ENCODE measurements at regions not wholly inside any gene's neighbourhood (a gene's known extent, or its start where the extent isn't known, plus 50 kb on each side); places are given as distances from the start of the nearest gene placed in this dataset.
A peak's percentile ranks its signal among the peaks of the same experiment; 100 is the strongest.
"Not testable (repeated sequence)": the region's sequence is repeated elsewhere in the genome, so short reads cannot be mapped to it uniquely, and the experiment has no call there.

DNA sequence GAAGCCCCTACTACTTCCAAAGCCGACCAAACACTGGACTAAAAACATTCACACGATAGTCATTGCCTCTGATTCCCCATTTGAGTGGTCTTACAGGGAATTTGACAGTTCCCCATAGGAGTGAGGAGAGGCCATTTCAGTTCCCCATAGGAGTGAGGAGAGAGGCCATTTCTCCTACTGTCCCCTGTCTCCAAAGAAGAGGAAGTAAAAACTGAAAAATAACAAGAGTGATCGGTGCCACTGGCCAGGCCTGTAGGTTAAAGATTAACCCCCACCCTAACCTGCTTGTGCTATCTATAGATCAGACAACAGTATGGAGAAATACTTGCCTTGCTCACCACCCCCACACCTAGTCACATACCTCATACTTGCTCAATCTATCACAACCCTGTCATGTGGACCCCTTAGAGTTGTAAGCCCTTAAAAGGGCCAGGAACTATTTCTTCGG, 204.0 kb upstream of the MOCS1 start (continued):
- TF ChIP-seq, protein P1, sequence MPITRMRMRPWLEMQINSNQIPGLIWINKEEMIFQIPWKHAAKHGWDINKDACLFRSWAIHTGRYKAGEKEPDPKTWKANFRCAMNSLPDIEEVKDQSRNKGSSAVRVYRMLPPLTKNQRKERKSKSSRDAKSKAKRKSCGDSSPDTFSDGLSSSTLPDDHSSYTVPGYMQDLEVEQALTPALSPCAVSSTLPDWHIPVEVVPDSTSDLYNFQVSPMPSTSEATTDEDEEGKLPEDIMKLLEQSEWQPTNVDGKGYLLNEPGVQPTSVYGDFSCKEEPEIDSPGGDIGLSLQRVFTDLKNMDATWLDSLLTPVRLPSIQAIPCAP (CRISPR knock-in tag; IDR thresholded peaks at IDR 0.05; ENCODE audit: low read depth), result no peak
- no peak for TF ChIP-seq ZC3H4 (CRISPR knock-in tag; IDR thresholded peaks at IDR 0.05; ENCODE audit: borderline replicate concordance)
- TF ChIP-seq ATF3 (CRISPR knock-in tag; IDR thresholded peaks at IDR 0.05), result no peak
- peak; percentile 65; the same call in 1 of the 2 replicates for TF ChIP-seq ZNF441 (CRISPR knock-in tag; IDR thresholded peaks at IDR 0.05; ENCODE audit: borderline replicate concordance)
- TF ChIP-seq, protein P2, sequence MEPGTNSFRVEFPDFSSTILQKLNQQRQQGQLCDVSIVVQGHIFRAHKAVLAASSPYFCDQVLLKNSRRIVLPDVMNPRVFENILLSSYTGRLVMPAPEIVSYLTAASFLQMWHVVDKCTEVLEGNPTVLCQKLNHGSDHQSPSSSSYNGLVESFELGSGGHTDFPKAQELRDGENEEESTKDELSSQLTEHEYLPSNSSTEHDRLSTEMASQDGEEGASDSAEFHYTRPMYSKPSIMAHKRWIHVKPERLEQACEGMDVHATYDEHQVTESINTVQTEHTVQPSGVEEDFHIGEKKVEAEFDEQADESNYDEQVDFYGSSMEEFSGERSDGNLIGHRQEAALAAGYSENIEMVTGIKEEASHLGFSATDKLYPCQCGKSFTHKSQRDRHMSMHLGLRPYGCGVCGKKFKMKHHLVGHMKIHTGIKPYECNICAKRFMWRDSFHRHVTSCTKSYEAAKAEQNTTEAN (CRISPR knock-in tag; conservative IDR thresholded peaks at IDR 0.05), result peak; percentile 80

GRCh38 chr6:40135491-40136072, 201.3 kb upstream of the MOCS1 start:
- in situ Hi-C loops (cut with HindIII; ENCODE audit: extremely low pct_ligation_motif_present, low pct_unique_long_range_greater_than_20kb) (no loop called here), intact Hi-C loops (cut with micrococcal nuclease; ENCODE audit: unreplicated experiment) (no loop called here)
- Histone ChIP-seq H2AFZ (ENCODE audit: low read length) (no peak overlapping the region), H3K36me3 (replicated peaks in 1 of 2; ENCODE audit: control insufficient read depth in 1 of 2, insufficient read depth in 2 of 2, low read length in 2 of 2) (no peaks in the 10 kb centered on the region), H3K4me1 (ENCODE audit: insufficient read depth, low read length) (peaks cover 27% of the 10 kb centered on the region), H3K4me2 (ENCODE audit: low read depth, low read length) (no peak overlapping the region), H3K79me2 (ENCODE audit: insufficient read depth, low read length) (no peaks in the 10 kb centered on the region), H3K4me3 (replicated peaks in 1 of 3; ENCODE audit: insufficient read depth in 1 of 3, low read depth in 2 of 3, low read length in 3 of 3) (no peak overlapping the region), H3K27ac (ENCODE audit: extremely low read length, insufficient read depth, low read length) (no peak overlapping the region), H3K27me3 (ENCODE audit: control insufficient read depth in 1 of 2, insufficient read depth in 2 of 2, low read length in 2 of 2) (no peaks in the 10 kb centered on the region), H3K9ac (ENCODE audit: insufficient read depth, low read depth, low read length) (no peak overlapping the region), H3K9me3 (ENCODE audit: low read length) (peaks cover 65% of the 10 kb centered on the region), H4K20me1 (ENCODE audit: insufficient read depth, low read length) (no peaks in the 10 kb centered on the region)
- ATAC-seq (no peak), FAIRE-seq (no peak), DNase-seq (ENCODE audit: low spot score) (no peak)
- ChIA-PET CTCF (ENCODE audit: low intra/inter-chr PET ratio, low total read pairs) (no interaction called here), POLR2A (no interaction called here)
- 38% methylated on average over 5 of the region's 6 CpGs for whole genome bisulfite sequencing (ENCODE audit: low lambda C conversion rate)
- no TSS peak for BruUV-seq (replicated peaks)
- no peak for TF ChIP-seq ZNF17 (CRISPR knock-in tag; IDR thresholded peaks at IDR 0.05)
- no peak for TF ChIP-seq ZNF350 (CRISPR knock-in tag; IDR thresholded peaks at IDR 0.05; ENCODE audit: borderline replicate concordance, low read depth)

GRCh38 chr6:40133981-40134380, 199.7 kb upstream of the MOCS1 start:
- CTCF ChIA-PET (ENCODE audit: low intra/inter-chr PET ratio, low total read pairs); H4K20me1 ChIP-seq (ENCODE audit: insufficient read depth, low read length); H3K79me2 ChIP-seq (ENCODE audit: insufficient read depth, low read length); H3K4me3 ChIP-seq (replicated peaks in 1 of 3; ENCODE audit: insufficient read depth in 1 of 3, low read depth in 2 of 3, low read length in 3 of 3); ATAC-seq; intact Hi-C loops (cut with micrococcal nuclease; ENCODE audit: unreplicated experiment); H2AFZ ChIP-seq (ENCODE audit: low read length); H3K27me3 ChIP-seq (ENCODE audit: control insufficient read depth in 1 of 2, insufficient read depth in 2 of 2, low read length in 2 of 2); POLR2A ChIA-PET; H3K36me3 ChIP-seq (replicated peaks in 1 of 2; ENCODE audit: control insufficient read depth in 1 of 2, insufficient read depth in 2 of 2, low read length in 2 of 2); DNase-seq (ENCODE audit: low spot score); in situ Hi-C loops (cut with HindIII; ENCODE audit: extremely low pct_ligation_motif_present, low pct_unique_long_range_greater_than_20kb); H3K9ac ChIP-seq (ENCODE audit: insufficient read depth, low read depth, low read length); H3K27ac ChIP-seq (ENCODE audit: extremely low read length, insufficient read depth, low read length); H3K4me2 ChIP-seq (ENCODE audit: low read depth, low read length); BruUV-seq (replicated peaks); FAIRE-seq: not testable (repeated sequence)
- H3K4me1 ChIP-seq (ENCODE audit: insufficient read depth, low read length), result peaks cover 15% of the 10 kb centered on the region
- 77% methylated on average over 20 of the region's 20 CpGs for WGBS (ENCODE audit: low lambda C conversion rate)
- peaks cover 76% of the 10 kb centered on the region for H3K9me3 ChIP-seq (ENCODE audit: low read length)
